ENCODE measurements at regions not wholly inside any gene's neighbourhood (a gene's known extent, or its start where the extent isn't known, plus 50 kb on each side); places are given as distances from the start of the nearest gene placed in this dataset.

DNA sequence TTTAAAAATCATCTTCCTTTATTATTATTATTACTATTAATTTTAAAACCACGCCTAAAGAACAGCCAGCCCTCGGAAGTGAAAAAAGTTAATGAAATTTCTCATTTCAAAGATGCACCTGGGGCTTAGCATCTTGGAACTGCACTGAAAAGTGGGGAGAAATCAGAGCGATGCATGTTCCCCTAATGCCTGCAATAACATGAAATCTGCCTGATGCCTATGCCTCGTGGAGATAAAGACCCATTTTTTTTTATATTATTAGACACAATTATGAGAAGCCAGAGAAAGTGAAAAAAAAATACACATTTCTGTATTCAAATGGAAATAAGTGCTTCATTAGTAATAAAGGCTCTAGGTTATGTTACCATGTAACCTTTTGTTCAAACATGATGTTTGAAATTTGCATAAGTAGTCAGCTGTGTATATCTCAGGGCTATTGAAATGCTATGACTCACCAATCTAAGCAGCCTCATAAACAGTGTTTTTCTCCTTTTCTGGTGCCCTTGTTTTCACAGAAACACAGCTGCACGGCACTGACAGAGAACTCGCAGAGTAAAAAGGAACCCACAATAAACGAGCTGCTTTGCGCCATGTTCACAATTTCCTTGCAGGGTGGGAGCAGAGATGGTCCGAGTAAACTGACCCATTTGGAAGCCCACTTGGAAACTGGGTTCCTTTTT, 175.8 kb upstream of the PRKCQ start:
- DNase-seq: no peak

GRCh38 chr10:6753644-6754043, 173.6 kb upstream of the PRKCQ start:
- no peak for DNase-seq

GRCh38 chr10:6751363-6751762, 171.3 kb upstream of the PRKCQ start:
- no peak for DNase-seq

- no peak for DNase-seq
These were observed 169.0 kb upstream of the PRKCQ start for GRCh38 chr10:6748981-6749635.

GRCh38 chr10:6748029-6748428, 168.0 kb upstream of the PRKCQ start:
- no peak for DNase-seq

DNA sequence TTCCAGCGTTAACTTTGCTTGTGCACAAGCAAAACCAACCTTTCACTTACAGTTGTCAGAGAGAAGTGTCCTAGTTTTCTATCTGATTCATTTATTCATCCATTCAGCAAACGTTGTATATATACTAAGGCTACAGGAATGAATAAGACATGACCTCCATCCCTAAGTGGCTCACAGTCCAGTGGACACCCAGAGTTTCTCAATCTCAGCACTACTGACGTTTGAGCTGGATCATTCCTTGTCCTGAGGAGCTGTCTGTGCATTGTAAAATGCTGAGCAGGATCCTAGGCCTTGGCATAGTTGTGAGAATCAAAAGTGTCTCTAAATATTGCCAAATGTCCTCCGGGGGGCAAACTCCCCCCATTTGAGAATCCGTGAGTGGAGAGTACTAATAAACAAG, 166.7 kb upstream of the PRKCQ start:
- DNase-seq: no peak

GRCh38 chr10:6743291-6743849, 163.3 kb upstream of the PRKCQ start:
- no peak for DNase-seq

DNA sequence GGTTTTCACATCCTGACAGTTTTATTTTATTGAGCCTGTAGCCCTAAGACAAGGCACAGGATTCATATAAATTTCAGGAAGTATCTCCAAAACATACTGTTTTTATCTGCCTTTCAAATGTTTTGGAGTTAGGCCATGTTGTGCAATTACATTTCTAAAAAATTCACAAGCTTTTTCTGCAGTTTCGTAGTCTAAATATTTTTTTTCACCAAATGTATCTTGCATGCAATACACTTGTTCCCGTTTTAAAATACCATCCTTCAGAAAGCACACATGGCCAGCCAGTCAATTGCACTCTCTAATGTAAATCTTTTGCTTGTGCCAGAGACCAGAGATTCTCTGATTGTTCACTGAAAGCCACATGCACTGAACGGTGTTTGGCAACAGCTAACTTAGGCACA, 161.5 kb upstream of the PRKCQ start:
- DNase-seq: no peak

- no peak for DNase-seq
These were observed 159.6 kb upstream of the PRKCQ start for GRCh38 chr10:6739530-6740174.

DNA sequence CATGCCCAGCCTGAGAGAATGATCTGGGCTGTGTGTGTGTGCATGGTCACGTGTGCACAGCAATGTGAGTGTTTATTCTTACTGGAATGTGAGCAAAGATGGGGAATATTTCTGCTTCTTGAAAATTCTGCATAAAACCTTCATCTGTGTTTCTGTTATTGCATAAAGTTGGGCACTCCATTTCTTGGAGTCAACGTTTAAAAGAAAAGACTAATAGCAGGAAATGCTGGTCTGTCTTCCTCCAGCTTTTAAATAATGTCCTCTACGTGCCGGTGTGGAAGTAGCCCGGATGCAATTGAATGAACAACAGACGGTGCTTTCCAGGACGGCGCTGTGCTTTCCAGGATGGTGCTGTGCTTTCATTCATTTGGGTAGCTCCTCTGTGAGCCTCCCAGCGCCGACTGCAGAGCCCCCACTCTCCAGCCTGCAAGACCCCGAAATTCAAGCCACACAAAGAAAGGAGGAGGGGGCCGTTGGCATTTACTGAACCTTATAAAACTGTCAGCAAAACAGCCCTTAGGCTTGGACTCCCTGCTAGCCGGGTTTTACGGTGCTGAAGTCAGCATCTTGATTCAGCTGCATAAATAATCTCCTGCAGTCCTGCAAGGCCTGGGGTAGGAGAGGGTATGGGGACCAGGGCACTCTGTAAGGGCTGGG, 158.2 kb upstream of the PRKCQ start:
- no peak for DNase-seq

DNA sequence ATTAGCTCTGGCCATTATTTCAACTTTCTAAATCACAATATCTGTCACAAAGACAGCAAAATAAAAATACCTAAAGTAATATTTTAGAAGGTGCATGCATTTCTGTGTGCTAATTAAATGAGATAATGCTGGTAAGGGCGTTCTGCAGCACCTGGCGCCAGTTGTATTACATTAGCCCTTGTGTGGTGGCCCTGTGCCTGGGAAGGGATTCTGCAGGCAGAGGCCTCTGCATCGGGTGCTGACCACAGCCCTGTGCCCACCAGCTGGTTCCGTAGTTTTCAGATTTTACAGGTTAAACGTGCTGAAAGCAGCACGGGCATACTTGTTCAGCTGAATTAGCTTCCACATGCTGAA, 157.7 kb upstream of the PRKCQ start:
- no peak for DNase-seq

GRCh38 chr10:6737080-6737641, 157.1 kb upstream of the PRKCQ start:
- DNase-seq: no peak

- no peak for DNase-seq
These were observed 154.2 kb upstream of the PRKCQ start for GRCh38 chr10:6734286-6734685.

GRCh38 chr10:6729861-6730344, 149.8 kb upstream of the PRKCQ start:
- DNase-seq: no peak

DNA sequence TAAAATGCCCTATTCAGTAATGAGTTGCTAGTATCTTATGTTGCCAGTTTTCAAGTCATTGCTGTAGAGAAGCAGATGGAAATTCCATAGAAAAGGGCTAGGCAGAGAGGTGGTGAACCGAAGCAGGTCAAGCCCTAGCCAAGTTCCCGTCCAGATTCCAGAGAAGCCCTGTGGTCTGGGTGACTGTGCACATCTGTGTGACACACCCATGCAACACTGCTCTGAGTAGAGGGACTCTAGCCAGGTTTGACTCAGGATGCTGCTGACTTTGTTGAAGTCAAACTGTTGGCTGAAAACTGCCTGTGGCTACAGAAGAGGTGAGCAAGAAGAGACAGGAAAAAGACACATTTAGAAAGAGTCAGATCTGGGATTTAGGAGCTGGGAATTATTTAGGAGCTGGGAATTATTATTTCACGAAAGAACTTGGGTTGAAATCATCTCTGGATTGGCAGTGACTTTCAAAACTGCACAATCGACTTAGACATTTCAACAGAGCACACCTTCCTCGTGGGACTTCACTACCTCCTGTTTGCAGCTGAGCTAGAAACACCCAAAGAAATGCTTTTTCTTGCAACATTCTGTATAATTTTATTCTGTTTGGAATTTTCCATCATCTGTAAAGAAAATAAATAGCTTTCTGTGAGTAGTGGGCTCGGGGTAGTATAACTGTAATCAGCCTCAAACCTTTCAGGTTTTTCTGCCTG, 149.1 kb upstream of the PRKCQ start:
- no peak for DNase-seq

DNA sequence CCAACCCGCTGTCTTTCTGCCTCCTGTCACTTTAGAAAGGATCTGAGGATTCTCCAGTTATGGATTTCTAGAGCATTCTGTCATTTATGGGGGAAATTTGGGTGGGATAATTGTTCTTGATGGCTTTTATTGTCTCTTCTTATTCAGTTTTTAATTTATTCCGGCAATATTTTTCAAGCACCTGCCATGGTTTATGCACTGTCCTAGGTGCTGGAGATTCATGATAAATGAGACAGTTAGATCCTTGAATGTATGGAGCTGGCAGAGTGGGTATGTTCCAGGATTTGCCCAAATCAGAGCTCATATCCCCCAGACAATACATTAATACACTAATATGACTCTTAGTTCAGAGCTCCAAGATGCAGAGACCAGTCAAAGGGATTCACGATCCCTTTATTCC, 146.8 kb upstream of the PRKCQ start:
- DNase-seq: no peak

DNA sequence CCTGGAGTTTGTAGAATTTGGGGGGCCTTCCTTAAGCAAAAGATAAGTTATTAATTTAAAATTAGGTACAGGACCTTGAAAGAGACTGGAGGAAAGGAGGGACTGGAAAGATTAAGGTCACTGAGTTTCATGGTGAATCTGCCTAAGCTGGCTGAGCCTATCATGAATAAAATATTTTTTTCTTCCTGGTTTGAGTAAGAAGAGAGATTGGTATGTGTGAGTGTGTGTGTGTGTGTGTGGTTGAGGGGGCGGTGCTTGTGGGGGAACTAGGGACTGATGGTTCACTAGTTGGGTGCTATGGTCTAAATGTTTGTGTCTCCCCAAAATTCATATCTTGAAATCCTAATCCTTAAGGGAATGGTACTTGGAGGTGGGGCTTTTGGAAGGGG, 142.5 kb upstream of the PRKCQ start:
- DNase-seq: no peak

DNA sequence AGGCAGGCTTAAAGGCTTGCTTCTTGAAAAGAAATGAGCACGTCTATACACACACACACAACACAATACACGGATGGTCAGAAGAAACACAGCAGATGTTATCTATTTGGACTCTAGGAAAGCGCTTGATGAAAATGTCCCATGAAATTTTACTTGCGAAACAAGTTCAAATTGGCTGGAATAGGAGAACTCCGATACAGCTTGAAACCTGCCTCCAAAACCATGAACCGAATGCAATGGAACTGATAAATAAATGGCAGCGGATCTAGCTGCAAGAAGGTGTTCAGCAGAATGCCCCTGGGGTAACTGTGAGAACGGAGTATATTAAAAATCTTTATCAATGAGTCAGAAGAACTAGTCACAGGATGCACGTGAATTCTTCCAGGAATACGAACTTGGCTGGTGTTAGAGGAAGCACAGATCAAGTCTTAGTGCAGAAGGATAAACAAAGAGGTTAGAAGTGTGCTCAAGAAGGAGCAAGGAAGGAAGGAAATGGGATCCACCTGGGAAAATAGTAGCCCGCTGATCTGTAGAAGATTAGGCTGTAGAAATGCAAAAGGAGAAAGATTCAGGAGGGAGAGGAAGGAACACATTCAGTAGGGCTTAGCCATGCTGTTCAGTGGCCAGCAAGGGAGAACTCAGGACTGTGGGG, 142.0 kb upstream of the PRKCQ start:
- no peak for DNase-seq

DNA sequence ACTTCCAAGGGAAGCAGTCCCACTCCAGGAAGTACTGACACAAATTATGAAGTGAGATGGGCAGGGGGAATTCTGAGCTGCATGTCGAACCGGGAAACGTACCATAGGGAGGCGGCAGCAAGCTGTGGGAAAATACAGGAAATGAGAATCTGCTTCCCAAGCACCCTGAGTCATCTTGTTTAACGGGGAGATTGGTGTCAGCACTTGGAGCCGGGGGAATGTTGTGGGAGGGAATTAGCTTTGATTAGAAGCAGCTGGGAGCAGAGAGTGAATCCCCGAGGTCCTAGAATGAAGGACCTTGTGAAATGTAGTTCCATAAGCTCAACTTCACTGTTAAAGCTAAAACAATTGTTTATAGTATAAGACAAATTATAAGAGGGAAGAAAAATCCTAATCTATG, 141.4 kb upstream of the PRKCQ start:
- no peak for DNase-seq

DNA sequence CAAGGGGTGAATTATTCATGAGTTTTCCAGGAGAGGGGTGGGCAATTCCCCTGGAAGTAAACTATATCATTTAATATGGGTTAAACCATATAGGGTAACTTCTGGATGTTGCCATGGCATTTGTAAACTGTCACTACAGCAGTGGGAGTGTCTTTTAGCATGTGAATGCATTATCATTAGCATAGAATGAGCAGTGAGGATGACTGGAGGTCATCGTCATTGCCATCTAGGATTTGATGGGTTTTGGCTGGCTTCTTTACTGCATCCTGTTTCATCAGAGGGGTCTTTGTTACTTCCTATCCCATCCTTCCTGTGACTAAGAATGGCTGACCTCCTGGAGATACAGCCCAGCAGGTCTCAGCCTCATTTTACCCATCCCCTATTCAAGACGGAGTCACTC, 139.5 kb upstream of the PRKCQ start:
- no peak for DNase-seq

GRCh38 chr10:6718550-6718949, 138.5 kb upstream of the PRKCQ start:
- no peak for DNase-seq

GRCh38 chr10:6716516-6716915, 136.4 kb upstream of the PRKCQ start:
- no peak for DNase-seq

Measured in NCI-H2081 treated with DMSO at 0.1 percent for 48 hours (cell line).